Head of caudate nucleus (tissue), 42 donors: ENCODE measurements at regions not wholly inside any gene's neighbourhood (a gene's known extent, or its start where the extent isn't known, plus 50 kb on each side); places are given as distances from the start of the nearest gene placed in this dataset.

ENCODE experiments used
- DNase-seq, 42 donors: peaks; one replicate each; pipeline versions ENCODE4 v3.0.0 to v3.0.0-alpha.2; 2020 to 2021; ENCODE audit warnings: mixed read lengths in 7 of 42
- intact Hi-C: fragments of 100-400 bp; cut with DNase I; formaldehyde crosslinking; loops from one replicate; pipeline ENCODE4 v1.15.0; 2022

- intact Hi-C loops = no loop called here
- no peak for DNase-seq
Observed at GRCh38 chr10:62899311-62899710, 83.1 kb upstream of the EGR2 start.

- intact Hi-C loops = no loop called here
- no peak for DNase-seq
Observed at GRCh38 chr10:62895063-62895462, 78.9 kb upstream of the EGR2 start.

- no peak for DNase-seq
Observed at GRCh38 chr10:62894156-62894555, 78.0 kb upstream of the EGR2 start.

GRCh38 chr10:62893036-62893435 lies 76.9 kb upstream of the EGR2 start:
- no peak for DNase-seq
- intact Hi-C loops = no loop called here

More at GRCh38 chr10:62894156-62894555, 78.0 kb upstream of the EGR2 start:
- intact Hi-C loops = no loop called here

- intact Hi-C loops = no loop called here
- no peak for DNase-seq
Observed at GRCh38 chr10:62890395-62890794, 74.2 kb upstream of the EGR2 start.

GRCh38 chr10:62887642-62888041 lies 71.5 kb upstream of the EGR2 start:
- no peak for DNase-seq
- intact Hi-C loops = no loop called here

- intact Hi-C loops = no loop called here
- DNase-seq = no peak
Observed at GRCh38 chr10:62885684-62886461, 69.7 kb upstream of the EGR2 start.

GRCh38 chr10:62880162-62880561 lies 64.0 kb upstream of the EGR2 start:
- no peak for DNase-seq
- intact Hi-C loops = no loop called here

GRCh38 chr10:62873866-62874265 lies 57.7 kb upstream of the EGR2 start:
- intact Hi-C loops = no loop called here
- DNase-seq = peak in 26 of 42 donors; percentile 12 to 77 (median 39)

- intact Hi-C loops = no loop called here
- peak in 14 of 42 donors; percentile 8 to 52 (median 23) for DNase-seq
Observed at GRCh38 chr10:62870866-62871265, 54.7 kb upstream of the EGR2 start.

- DNase-seq = no peak
- intact Hi-C loops = no loop called here
Observed at GRCh38 chr10:62869958-62870357, 53.8 kb upstream of the EGR2 start.

GRCh38 chr10:62866941-62867340 lies 50.8 kb upstream of the EGR2 start:
- intact Hi-C loops = no loop called here
- DNase-seq = no peak

- DNase-seq = no peak
- intact Hi-C loops = no loop called here
Observed at GRCh38 chr10:62866451-62866850, 50.3 kb upstream of the EGR2 start.
